Activated CD4-positive, alpha-beta memory T cell treated with anti-CD3 and anti-CD28 coated beads for 36 hours (primary cell): ENCODE measurements at regions not wholly inside any gene's neighbourhood (a gene's known extent, or its start where the extent isn't known, plus 50 kb on each side); places are given as distances from the start of the nearest gene placed in this dataset.
"Not testable (repeated sequence)": the region's sequence is repeated elsewhere in the genome, so short reads cannot be mapped to it uniquely, and the experiment has no call there.

Experiments used
- CTCF ChIA-PET: fragments of 350-600 bp; sonication (Branson Sonifier 250); formaldehyde crosslinking; loops from one replicate; lab custom pipeline; 2021; ENCODE audit warnings: antibody characterized with exemption, inconsistent platforms; lab: Charles Lee
- POLR2A ChIA-PET: fragments of 350-600 bp; sonication (Branson Sonifier 250); formaldehyde crosslinking; loops from one replicate; lab custom pipeline; 2021; ENCODE audit warnings: antibody characterized with exemption; lab: Charles Lee
- DNase-seq: peaks from one replicate; pipeline ENCODE4 v3.0.0-alpha.2; 2020
- H3K27ac Mint-ChIP-seq: one replicate; pipeline ENCODE4 v1.8.0; 2021; ENCODE audit warnings: mixed read lengths
- H3K27me3 Mint-ChIP-seq: one replicate; pipeline ENCODE4 v1.8.0; 2021; ENCODE audit warnings: mixed read lengths
- H3K36me3 Mint-ChIP-seq: one replicate; pipeline ENCODE4 v1.8.0; 2021; ENCODE audit warnings: mixed read lengths
- H3K4me1 Mint-ChIP-seq: one replicate; pipeline ENCODE4 v1.8.0; 2021; ENCODE audit warnings: low read depth, mixed read lengths
- H3K4me3 Mint-ChIP-seq: one replicate; pipeline ENCODE4 v1.8.0; 2021; ENCODE audit warnings: mild to moderate bottlenecking, mixed read lengths
- H3K9me3 Mint-ChIP-seq: one replicate; pipeline ENCODE4 v1.8.0; 2021; ENCODE audit warnings: mixed read lengths
- intact Hi-C: fragments of 100-400 bp; cut with micrococcal nuclease; formaldehyde crosslinking; loops from one replicate; pipeline ENCODE4 v1.15.1; 2023

DNA sequence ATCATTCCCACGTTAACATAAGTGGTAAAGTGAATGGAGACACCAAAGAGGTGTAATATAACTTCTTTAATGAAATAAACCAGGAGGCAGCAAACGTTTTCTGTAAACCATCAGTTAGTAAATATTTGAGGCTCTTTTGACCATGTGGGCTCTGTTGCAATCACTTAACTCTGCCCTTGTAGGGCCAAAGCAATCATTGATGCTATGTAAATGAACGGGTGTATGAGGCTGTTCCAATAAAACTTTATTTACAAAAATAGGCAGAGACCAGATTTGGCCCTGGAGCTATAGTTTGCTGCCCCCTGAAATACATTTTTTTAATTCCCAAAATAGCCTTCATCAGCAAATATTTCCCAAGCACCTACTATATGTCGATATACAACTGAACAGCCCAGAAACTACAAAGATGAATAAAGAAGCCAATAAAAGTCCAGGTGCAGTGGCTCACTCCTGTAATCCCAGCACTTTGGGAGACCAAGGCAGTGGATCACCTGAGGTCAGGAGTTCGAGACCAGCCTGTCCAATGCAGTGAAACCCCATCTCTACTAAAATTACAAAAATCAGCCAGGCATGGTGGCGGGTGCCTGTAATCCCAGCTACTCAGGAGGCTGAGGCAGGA, 54.3 kb upstream of the NOMO2 start:
- intact Hi-C loops, H3K9me3 Mint-ChIP-seq, H3K27me3 Mint-ChIP-seq, H3K36me3 Mint-ChIP-seq, DNase-seq, POLR2A ChIA-PET, CTCF ChIA-PET, H3K27ac Mint-ChIP-seq, H3K4me3 Mint-ChIP-seq, H3K4me1 Mint-ChIP-seq: not testable (repeated sequence)
